ENCODE measurements at regions not wholly inside any gene's neighbourhood (a gene's known extent, or its start where the extent isn't known, plus 50 kb on each side); places are given as distances from the start of the nearest gene placed in this dataset.

- no peak overlapping the region for H3K27ac ChIP-seq (ENCODE audit: low read depth in 2 of 2, low read length in 1 of 2)
- WGBS (ENCODE audit: low lambda C conversion rate), result 28% methylated on average over 3 of the region's 3 CpGs
- no peaks in the 10 kb centered on the region for H3K79me2 ChIP-seq (ENCODE audit: insufficient read depth)
- DNase-seq, result no peak
- H3K9me3 ChIP-seq, result no peaks in the 10 kb centered on the region
- TF ChIP-seq SMC3 (IDR thresholded peaks at IDR 0.05; ENCODE audit: low read depth, low read length) (no peak), FOXM1 (IDR thresholded peaks at IDR 0.05; ENCODE audit: low read depth) (no peak), ELF1 (IDR thresholded peaks at IDR 0.05) (no peak), SIN3A (IDR thresholded peaks at IDR 0.05; ENCODE audit: borderline replicate concordance, low read depth, low read length) (no peak), GATA2 (CRISPR knock-in tag; IDR thresholded peaks at IDR 0.05) (no peak), GABPA (IDR thresholded peaks at IDR 0.05; ENCODE audit: low read depth) (no peak), MEF2A (IDR thresholded peaks at IDR 0.05; ENCODE audit: borderline replicate concordance, low read depth) (no peak)
- CTCF ChIA-PET, result interaction anchor here (1.1 to 2.3 kb wide), 2 partner anchors 11 to 12 kb away, joined by 3 to 13 read pairs; no protein-coding TSS in a partner anchor
- no peak overlapping the region for H3K4me3 ChIP-seq (ENCODE audit: low read depth in 2 of 2, low read length in 1 of 2)
- H3F3A ChIP-seq (replicated peaks; ENCODE audit: insufficient read depth), result peaks cover 8% of the 10 kb centered on the region
- H3K4me1 ChIP-seq (ENCODE audit: control insufficient read depth in 1 of 2, insufficient read depth in 2 of 2, low read depth in 1 of 2, low read length in 1 of 2), result peaks cover 0 to 23% of the 10 kb centered on the region in 2 experiments; a peak in 1 of 4 replicates
- H3K4me2 ChIP-seq, result no peak overlapping the region
- no peak overlapping the region for H2AFZ ChIP-seq (ENCODE audit: low read depth)
- H3K9ac ChIP-seq, result no peak overlapping the region
- H3K27me3 ChIP-seq (ENCODE audit: insufficient read depth), result peaks cover 23% of the 10 kb centered on the region; the same call in 1 of the 2 replicates
- no peaks in the 10 kb centered on the region for H4K20me1 ChIP-seq (ENCODE audit: insufficient read depth)
- POLR2A ChIA-PET, result no interaction called here
- H3K36me3 ChIP-seq (replicated peaks in 1 of 2; ENCODE audit: control insufficient read depth in 1 of 2, insufficient read depth in 2 of 2, low read length in 1 of 2), result no peaks in the 10 kb centered on the region
- no peaks in the 10 kb centered on the region for H3K9me2 ChIP-seq
These were observed 360.5 kb downstream of the MID1IP1 start for GRCh38 chrX:39161611-39162255.

DNA sequence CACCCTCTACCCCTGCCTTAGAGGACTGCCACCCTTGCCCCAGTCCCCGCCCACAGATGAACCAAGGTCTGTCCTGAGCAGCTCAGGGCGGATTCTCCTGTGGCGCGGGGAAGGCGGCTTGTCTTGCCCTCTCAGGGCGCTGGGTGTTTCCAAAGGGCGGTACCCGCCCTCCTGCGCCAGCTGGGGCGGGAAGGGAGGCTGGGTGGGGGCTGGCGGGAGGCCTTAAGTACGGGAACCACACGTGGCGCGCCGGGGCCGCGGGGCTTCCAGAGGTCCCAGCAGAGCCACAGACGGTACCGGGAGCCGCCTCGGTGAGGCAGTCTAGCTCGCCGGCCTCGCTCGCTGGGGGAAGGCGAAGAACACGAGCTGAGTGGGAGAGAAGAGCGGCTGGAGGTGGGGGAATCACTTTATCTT lies 361.1 kb downstream of the MID1IP1 start:
- no peaks in the 10 kb centered on the region for H4K20me1 ChIP-seq (ENCODE audit: insufficient read depth)
- no peak for DNase-seq
- no peak overlapping the region for H3K27ac ChIP-seq (ENCODE audit: low read depth in 2 of 2, low read length in 1 of 2)
- peaks cover 0 to 23% of the 10 kb centered on the region in 2 experiments; a peak in 1 of 4 replicates for H3K4me1 ChIP-seq (ENCODE audit: control insufficient read depth in 1 of 2, insufficient read depth in 2 of 2, low read depth in 1 of 2, low read length in 1 of 2)
- H3F3A ChIP-seq (replicated peaks; ENCODE audit: insufficient read depth), result peaks cover 8% of the 10 kb centered on the region
- H3K9me3 ChIP-seq, result no peaks in the 10 kb centered on the region
- no peaks in the 10 kb centered on the region for H3K9me2 ChIP-seq
- H3K4me3 ChIP-seq (ENCODE audit: low read depth in 2 of 2, low read length in 1 of 2), result no peak overlapping the region
- WGBS (ENCODE audit: low lambda C conversion rate), result 22% methylated on average over 22 of the region's 29 CpGs
- H3K4me2 ChIP-seq, result no peak overlapping the region
- H3K9ac ChIP-seq, result no peak overlapping the region
- no peaks in the 10 kb centered on the region for H3K36me3 ChIP-seq (replicated peaks in 1 of 2; ENCODE audit: control insufficient read depth in 1 of 2, insufficient read depth in 2 of 2, low read length in 1 of 2)
- ChIA-PET POLR2A (no interaction called here), CTCF (interaction anchor here (1.1 to 1.3 kb wide), 2 partner anchors 10 to 13 kb away, joined by 3 to 6 read pairs; no protein-coding TSS in a partner anchor)
- H3K79me2 ChIP-seq (ENCODE audit: insufficient read depth), result no peaks in the 10 kb centered on the region
- peaks cover 29% of the 10 kb centered on the region; the same call in 1 of the 2 replicates for H3K27me3 ChIP-seq (ENCODE audit: insufficient read depth)
- H2AFZ ChIP-seq (ENCODE audit: low read depth), result no peak overlapping the region
- TF ChIP-seq RXRA (IDR thresholded peaks at IDR 0.05; ENCODE audit: borderline replicate concordance, low read depth), result no peak
- no peak for TF ChIP-seq TAF1 (IDR thresholded peaks at IDR 0.05; ENCODE audit: borderline replicate concordance, low read depth, low read length)
- TF ChIP-seq GATA2 (CRISPR knock-in tag; IDR thresholded peaks at IDR 0.05), result no peak
- TF ChIP-seq MXI1 (IDR thresholded peaks at IDR 0.05; ENCODE audit: low read depth, low read length), result no peak

GRCh38 chrX:39163581-39164126 lies 362.4 kb downstream of the MID1IP1 start:
- Histone ChIP-seq H4K20me1 (ENCODE audit: insufficient read depth) (no peaks in the 10 kb centered on the region), H3K9ac (no peak overlapping the region), H2AFZ (ENCODE audit: low read depth) (no peak overlapping the region), H3K4me1 (ENCODE audit: control insufficient read depth in 1 of 2, insufficient read depth in 2 of 2, low read depth in 1 of 2, low read length in 1 of 2) (peaks cover 0 to 25% of the 10 kb centered on the region in 2 experiments; a peak in 1 of 4 replicates), H3K4me3 (ENCODE audit: low read depth in 2 of 2, low read length in 1 of 2) (no peak overlapping the region), H3K9me3 (no peaks in the 10 kb centered on the region), H3K9me2 (no peaks in the 10 kb centered on the region), H3K27ac (ENCODE audit: low read depth in 2 of 2, low read length in 1 of 2) (no peak overlapping the region), H3K36me3 (replicated peaks in 1 of 2; ENCODE audit: control insufficient read depth in 1 of 2, insufficient read depth in 2 of 2, low read length in 1 of 2) (no peaks in the 10 kb centered on the region), H3K4me2 (no peak overlapping the region), H3F3A (replicated peaks; ENCODE audit: insufficient read depth) (peaks cover 8% of the 10 kb centered on the region), H3K79me2 (ENCODE audit: insufficient read depth) (no peaks in the 10 kb centered on the region), H3K27me3 (ENCODE audit: insufficient read depth) (peaks cover 39% of the 10 kb centered on the region; the same call in 1 of the 2 replicates)
- CTCF ChIA-PET, result interaction anchor here (1.3 kb wide), 2 partner anchors 11 to 13 kb away, joined by 4 to 6 read pairs; no protein-coding TSS in a partner anchor
- no peak for DNase-seq
- POLR2A ChIA-PET, result no interaction called here
- WGBS (ENCODE audit: low lambda C conversion rate), result 23% methylated on average over 3 of the region's 3 CpGs
- TF ChIP-seq, protein P1, sequence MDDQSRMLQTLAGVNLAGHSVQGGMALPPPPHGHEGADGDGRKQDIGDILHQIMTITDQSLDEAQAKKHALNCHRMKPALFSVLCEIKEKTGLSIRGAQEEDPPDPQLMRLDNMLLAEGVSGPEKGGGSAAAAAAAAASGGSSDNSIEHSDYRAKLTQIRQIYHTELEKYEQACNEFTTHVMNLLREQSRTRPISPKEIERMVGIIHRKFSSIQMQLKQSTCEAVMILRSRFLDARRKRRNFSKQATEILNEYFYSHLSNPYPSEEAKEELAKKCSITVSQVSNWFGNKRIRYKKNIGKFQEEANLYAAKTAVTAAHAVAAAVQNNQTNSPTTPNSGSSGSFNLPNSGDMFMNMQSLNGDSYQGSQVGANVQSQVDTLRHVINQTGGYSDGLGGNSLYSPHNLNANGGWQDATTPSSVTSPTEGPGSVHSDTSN (IDR thresholded peaks at IDR 0.05), result no peak
